Amniotic epithelial cell (primary cell): ENCODE measurements at regions not wholly inside any gene's neighbourhood (a gene's known extent, or its start where the extent isn't known, plus 50 kb on each side); places are given as distances from the start of the nearest gene placed in this dataset.
"Not testable (repeated sequence)": the region's sequence is repeated elsewhere in the genome, so short reads cannot be mapped to it uniquely, and the experiment has no call there.

Experiments used
- DNase-seq: peaks from one replicate; pipeline ENCODE4 v3.0.0-alpha.2; 2010; ENCODE audit warnings: low read depth

DNA sequence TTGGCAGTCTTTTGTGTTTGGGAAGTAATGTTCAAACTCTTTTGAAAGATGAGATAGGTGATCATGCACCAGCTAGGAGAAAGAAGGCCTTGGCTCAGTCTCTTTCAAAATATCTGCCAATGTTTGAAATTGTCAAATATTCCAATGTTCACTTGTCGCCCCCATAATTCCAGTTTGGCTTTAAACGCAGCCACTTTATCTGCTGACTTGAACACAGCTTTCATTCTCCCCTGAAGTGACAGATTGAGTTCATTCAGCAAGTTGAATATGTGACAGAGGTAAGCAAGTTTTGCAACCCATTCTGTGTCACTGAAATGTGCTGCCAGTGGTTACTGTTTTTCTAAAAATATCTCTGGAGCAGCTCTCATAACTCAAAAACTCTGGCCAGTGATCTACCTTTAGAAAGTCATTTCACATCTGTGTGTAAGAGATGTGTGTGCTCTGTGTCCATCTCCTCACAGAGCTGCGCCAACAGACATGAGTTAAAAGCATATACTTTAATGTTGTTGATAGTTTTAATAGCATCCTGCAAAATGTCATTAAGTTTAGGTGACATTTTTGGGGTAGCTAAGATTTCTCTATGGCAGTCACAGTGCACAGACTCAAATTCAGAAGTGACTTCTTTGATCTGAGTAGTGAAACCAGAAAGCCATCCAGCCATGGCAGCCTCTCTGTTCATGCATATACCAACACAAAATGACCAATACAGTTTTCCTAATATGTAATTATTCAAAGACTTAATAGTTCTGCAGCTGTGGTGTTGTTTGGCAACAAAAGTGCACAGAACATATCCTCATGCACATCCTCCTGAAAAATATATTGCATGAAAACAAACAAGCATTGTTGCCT lies 614.3 kb upstream of the MIS18BP1 start:
- DNase-seq, result no peak

DNA sequence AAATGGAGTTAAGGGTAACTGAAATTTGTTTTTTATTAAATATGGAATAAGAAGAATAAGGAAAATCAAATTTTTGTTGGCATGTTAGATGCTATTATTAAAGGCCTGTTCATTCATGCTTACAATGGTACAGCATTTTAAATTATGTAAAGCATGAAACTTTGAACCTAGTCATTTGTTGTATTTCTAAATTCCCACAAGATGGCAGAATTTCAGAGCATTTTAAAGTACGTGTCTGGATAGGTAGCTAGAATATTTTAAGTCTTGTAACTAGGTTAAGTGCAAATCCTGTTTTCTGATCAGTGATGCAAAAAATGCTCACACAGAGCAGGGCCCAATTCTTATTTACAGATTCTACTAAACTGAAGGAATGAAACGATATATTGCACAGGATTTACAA lies 585.6 kb upstream of the MIS18BP1 start:
- no peak for DNase-seq

DNA sequence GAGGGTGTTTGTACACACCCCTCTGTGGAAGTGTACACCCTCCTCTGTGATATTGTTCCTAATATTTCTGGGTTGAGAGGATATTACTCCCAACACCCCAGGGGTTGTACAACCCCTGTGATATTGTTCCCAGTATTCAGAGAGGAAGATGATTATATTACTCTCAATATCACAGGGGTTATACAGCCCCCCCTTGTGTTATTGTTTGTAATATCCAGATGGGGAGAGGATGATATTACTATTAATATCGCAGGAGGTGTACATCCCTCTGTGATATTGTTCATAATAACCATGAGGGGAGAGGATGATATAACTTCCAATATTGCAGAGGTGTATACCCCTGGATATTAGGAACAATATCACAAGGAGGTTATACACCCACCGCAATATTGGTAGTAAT lies 566.1 kb upstream of the MIS18BP1 start:
- DNase-seq, result no peak

DNA sequence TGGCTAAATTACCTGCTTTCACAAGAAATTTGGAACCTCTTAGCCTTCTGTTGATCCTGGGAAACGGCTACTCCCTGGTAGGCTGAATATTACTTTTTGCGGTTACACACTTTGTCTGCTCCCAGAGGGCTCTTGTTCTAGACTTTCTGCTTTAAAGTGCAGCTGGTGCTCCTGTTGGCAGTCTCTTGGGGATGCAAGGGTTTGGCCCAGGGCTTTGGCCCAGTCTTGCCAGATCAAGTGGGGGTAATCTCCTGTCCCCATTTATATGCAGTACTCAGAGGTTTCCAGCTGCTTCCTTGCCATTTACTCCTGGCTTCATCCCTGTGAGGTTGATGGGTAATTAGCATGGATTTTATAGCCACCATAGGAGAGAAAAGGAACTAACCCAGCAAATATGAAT lies 558.2 kb upstream of the MIS18BP1 start:
- DNase-seq, result no peak

DNA sequence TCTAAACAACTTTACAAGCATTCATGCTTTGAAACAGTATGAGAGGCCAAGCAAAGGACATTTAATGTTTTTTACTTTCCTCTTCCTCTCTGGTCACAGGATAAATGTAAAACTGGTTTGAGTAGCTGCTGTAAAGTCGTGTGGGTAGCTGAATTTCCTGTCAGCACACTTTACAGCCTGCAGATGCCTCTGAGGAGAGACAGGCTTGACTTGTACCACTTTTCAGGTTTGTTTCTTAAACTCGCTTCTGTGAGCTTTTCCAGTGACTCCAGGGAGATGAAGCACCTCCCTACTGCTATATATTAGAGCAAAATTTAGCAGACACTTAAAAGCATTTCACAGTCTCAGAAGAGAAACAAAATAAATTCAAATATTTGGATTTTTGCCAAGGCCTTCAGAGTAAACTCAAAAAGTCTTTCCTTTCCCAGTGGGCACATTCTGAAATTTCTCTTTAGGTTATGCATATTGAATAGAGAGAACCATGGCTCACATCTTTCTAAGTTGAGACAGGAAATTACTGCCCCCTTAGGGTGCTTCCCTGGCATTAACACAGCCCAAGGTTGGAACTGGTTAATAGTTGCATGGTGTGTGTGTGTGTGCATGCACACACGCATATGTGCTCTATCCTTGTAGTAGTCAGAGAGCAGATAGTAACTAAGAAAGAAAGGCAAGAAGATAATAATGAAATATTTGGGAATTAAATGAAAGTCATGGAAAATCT lies 557.3 kb upstream of the MIS18BP1 start:
- DNase-seq, result no peak

DNA sequence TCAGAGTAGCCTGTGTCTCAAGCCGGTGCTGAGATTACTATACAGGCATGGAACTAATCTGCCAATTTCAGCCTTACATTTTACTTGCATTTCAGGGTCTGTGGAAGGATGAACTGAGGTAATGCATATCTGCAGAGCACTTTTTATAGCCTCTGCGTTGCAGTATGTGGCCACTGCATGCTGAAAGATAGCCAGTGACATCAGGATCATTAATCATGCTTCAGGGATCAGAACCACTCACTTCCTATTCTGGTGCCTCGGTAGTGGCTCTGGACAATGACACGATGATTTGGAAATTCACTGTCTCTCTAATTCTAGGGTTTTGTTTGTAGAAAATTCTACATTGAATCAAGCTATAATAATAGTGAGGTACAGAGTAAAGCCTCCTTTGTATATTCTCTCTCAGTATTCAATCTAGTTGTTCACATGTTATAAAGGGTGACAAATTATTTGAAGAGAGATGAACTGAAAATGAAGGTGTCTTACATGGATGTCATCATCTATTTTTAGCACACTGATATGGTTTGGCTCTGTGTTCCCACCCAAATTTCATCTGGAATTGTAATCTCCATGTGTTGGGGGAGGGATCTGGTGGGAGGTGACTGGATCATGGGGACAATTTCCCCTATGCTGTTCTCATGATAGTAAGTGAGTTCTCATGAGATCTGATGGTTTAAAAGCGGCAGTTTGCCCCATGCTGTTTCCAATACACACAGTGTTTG lies 554.3 kb upstream of the MIS18BP1 start:
- DNase-seq, result no peak

DNA sequence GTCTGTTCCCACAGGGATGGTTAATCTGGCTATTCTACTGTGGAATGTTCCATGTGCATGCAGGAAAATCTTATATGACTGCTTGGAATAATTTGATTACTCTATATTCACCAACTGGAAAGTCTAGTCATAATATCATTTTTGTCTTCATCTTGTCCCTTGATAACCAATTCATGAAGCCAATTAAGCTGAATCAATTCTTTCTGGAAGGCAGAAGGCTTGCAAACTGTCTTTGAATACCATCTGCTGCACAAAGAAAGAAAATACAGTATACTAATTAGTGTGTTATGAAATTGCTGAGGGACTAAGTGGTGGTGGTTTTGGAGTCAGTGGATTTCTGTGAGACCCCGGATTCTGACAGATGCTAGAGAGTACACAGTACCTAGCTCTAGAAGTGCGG lies 546.5 kb upstream of the MIS18BP1 start:
- DNase-seq, result no peak

DNA sequence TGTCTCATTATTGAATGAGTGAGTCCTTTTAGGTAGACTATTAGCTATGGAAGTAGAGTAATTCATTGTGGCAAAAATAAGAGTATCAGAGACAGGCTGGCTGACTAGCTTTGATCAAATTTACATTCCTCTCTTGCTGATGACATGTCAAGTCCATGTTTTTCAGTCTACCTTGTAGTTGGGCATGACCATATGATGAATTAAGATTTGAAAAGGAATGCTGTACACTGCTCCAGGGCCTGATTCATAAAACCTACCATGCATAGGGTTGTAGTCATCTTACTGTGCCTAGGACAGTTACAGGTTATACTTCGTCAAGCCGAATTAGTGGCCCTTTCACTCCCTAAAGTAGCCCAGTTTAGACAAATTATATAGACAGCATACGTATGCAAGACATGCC lies 545.7 kb upstream of the MIS18BP1 start:
- no peak for DNase-seq

DNA sequence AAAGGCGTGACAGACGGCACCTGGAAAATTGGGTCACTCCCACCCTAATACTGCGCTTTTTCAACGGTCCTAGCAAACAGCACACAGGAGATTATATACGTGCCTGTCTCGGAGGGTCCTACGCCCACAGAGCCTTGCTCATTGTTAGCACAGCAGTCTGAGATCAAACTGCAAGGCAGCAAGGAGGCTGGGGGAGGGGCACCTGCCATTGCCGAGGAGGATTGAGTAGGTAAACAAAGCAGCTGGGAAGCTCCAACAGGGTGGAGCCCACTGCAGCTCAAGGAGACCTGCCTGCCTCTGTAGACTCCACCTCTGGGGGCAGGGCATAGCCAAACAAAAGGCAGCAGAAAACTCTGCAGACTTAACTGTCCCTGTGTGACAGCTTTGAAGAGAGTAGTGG lies 543.0 kb upstream of the MIS18BP1 start:
- not testable (repeated sequence) for DNase-seq

DNA sequence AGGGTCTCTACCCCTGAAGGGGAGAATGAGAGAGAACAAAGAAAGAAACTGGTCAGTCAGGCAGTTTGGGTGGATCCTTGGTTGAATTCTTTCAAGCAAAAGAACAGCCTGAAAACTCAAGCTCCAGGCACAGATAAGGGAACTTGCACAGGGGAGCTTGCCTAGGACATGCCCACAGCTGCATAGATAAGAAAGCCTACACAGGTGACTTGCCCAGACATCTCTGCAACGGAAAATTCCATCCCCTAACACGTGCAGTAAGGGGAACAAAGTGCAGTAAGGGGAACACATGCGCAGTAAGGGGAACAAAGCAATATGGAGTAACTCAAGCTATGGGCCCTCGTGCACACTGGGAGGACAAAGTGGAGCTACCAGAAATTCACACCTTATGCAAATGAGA lies 540.1 kb upstream of the MIS18BP1 start:
- DNase-seq, result no peak

DNA sequence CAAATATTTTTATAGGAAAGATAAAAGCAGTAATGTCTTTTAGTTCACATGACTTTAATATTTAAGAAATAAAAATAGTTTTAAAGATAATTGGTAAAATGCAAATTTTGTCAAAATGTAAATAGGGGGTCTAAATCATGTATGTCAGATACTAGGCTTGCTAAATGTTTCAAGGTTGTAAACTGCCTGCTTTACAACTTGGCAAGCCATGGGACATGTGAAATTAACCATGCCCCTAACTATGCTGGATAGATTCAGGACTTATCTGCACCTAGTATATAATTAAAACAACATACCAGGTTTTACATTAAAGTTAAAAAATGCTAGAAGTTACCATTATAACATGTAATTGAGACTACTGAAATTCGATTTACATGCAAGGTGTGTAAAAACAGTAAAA lies 537.3 kb upstream of the MIS18BP1 start:
- no peak for DNase-seq

DNA sequence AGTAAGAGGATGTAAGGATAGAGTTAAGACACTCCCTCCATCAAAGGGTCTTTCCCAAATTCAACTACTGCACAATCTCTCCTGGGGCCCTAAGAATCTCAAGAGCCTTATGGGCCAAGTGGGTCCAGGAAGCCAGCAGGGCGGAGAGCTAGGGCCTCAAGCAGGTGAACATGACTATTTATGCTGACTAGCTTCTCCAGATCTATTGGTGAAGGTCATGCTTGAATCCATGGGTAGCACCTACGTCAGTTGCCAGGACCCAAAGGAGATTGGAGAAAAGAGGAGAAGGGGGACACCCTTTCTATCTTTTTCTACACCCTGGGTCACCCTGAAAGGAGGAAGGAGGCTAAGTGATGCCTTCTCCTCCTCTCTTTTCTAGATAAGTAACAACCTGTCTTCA lies 534.2 kb upstream of the MIS18BP1 start:
- no peak for DNase-seq

DNA sequence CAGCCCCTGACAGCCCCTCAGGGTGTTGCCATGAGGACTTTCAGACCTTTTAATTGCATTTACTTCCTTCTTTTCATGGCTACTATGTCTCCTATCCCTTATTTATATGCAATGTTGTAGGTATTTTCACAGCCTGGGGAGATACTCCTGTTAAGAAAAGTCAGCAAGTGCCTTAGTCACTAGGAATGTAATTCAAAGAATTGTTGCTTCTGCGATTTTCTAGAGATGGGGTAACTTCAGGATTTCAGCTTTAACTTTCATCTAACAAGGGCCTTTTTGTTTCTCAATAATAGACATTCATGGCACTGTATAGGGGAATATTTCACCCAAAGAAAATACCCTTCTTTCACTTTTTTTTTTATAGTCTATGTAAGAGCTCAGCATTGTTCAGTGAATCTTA lies 533.3 kb upstream of the MIS18BP1 start:
- no peak for DNase-seq

DNA sequence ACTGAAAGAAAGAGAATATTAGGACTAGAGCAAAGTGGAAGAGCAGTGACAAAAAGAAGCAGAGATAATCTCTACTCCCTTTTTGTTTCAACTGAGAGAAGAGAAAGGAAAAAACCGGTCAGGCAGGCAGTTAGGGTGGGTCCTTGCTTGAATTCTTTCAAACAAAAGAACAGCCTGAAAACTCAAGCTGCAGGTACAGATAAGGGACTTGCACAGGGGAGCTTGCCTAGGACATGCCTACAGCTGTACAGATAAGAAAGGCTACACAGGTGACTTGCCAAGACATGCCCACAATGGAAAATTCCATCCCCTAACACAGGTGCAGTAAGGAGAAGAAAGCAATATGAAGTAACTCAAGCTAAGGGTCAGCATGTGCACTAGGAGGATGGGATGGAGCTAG lies 532.2 kb upstream of the MIS18BP1 start:
- DNase-seq, result no peak

DNA sequence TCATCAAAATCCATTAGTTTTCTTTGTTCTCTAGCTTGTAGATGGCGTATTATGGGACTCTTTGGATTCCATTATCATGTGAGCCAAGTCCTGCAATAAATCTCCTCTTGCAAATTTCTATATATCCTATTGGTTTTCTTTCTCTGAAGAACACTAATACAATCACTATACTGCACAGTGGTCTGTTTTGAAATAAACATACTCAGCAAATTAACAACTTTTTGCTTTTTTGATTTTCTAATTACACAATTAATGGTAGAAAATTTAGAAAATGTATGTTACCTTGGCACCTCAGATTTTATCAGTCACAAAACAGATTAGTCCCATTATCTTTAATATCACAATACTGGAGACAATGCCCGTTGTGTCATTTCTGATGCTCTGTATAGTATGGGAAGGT lies 513.2 kb upstream of the MIS18BP1 start:
- DNase-seq, result no peak

DNA sequence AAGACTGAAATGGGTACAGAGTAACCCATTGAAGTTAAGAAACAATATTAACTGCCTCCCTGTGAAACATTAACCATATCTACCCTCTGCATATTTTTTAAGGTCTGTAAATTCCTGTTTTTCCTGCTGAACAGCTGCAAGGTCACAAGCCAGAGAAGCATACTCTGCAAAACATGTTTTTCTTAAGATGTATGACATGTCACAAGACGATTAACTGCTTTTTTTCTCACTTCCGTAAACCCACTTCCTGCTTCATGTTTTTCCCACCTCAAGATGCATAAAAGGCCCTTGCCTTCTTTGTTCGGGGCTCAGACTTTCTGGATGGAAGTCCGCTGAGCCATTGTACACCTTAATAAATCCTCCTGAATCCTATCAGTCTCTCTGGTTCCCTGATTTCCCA lies 504.7 kb upstream of the MIS18BP1 start:
- no peak for DNase-seq

DNA sequence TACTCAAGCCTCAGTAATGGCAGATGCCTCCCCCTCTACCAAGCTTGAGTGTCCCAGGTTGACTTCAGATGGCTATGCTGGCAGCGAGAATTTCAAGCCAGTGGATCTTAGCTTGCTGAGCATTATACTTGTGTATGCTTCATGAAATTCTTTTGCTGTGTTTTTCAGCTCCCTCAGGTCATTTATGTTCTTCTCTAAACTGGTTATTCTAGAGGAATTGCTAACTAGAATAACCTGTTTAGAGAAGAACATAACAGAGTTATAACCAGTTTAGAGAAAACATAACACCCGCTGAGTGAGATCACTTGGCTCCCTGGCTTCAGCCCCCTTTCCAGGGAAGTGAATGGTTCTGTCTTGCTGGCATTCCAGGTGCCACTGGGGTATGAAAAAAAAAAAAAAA lies 503.4 kb upstream of the MIS18BP1 start:
- DNase-seq, result not testable (repeated sequence)

DNA sequence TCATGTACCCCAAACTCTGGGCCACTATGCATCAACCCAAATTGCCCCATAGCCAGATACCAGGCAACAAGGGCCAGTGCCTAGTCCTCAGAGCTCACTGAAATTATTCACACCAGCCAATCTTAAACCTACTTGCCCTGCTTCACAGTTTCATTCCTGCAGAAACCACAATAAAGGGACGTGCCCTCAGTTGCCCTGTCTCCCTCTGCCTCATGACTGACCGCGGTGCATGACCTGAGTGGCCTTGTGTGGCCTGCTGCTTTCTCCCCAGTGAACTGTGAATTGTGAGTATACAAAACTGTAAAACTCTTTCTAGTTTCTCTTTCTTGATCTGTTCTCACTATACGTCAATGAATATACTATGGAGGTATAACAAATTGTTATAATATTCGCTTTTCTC lies 490.9 kb upstream of the MIS18BP1 start:
- no peak for DNase-seq

DNA sequence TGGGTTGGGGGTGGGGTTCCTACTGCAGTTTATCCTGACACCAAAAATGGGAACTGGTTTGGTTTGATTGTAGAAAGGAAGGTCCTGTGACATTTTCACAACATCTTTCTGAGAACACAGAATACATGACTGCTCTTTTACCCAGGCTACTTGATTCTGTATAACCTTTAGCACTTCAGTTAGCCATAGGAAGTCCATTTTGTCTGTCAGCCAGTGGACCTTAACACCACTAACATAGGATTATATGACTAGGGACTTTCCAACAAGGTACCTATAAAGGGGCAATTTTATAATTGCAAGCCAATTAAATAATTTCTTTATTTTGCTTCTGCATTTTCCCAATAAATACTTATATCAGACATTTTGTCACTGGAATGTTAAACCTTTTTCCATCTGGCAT lies 489.2 kb upstream of the MIS18BP1 start:
- DNase-seq, result no peak

DNA sequence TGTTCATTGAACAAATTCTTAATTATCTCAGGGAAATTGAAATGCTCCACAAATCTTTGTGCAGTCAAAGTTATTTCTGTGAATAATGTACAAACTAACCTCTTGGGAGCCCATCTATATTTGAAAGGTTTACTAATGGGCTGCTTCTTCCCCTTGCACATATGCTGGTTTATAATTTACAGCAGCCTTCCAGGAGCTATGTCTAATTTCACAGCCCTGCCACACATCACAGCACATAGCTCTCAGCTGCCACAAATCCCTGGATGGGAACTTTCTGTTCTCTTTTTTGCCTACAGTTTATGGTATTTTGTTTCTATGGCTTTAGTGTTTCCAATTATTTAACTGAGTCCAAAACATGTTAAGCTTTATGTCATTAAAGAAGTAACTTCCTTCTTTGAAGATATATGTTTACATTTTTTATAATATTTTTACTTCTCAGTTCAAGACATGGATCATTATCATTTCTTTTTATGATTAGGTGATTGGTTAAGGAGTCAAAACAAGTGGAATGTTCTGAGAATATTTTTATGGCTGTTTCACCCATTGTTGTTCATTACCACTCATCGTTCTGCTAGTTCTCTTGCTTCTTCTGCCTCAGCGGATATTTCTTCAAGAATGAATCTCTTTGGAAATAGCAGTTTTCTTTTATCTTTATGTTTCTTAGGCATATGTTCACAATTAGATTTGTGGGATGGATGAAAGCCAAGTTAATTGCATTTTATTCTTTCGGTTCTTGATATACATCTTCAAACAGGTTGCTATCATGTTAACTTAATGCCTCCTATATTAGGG lies 475.6 kb upstream of the MIS18BP1 start:
- DNase-seq, result no peak

DNA sequence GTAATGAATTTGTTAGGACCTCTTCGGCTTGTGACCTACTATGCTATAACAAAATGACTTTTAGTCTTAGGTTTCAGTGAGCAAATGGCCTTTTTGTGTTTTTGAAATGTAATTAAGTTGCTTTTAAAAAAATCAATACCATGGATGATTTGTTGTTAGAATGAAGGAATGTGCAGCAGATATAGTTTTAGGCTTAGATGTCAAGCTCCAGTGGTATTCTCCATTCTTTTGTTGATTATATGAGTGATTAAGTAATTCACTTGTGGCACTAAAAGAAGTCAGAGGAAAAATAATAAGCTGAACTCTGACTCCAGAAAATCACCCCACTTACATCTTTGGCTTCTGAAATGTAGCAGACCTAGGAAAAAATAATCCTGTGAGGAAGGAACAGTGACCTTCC lies 474.1 kb upstream of the MIS18BP1 start:
- DNase-seq, result no peak

DNA sequence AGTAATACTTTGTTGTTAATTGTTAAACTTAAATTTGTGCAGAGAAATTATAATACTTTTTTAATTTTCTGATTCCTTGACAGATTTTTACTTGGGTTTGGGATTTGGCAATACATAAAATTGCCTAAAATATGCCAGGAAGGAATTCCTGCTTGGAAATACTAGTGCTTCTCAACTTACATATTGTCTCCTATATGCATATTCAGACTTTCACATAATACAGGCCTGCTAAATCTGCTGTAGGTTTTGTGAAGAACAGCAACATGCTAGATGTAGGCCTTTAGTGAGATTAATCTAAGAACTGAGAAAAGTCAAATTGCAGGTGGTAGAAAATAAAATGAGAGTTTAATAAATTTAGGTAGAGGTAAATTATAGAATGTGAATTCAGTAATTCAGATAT lies 468.5 kb upstream of the MIS18BP1 start:
- no peak for DNase-seq
